ENCODE measurements at regions not wholly inside any gene's neighbourhood (a gene's known extent, or its start where the extent isn't known, plus 50 kb on each side); places are given as distances from the start of the nearest gene placed in this dataset.

- no peak for DNase-seq (ENCODE audit: low read depth, low spot score)
These were observed 295.8 kb downstream of the SP3 start for GRCh38 chr2:173669271-173669853.

- no peak for DNase-seq (ENCODE audit: low read depth, low spot score)
These were observed 295.3 kb downstream of the SP3 start for GRCh38 chr2:173669888-173670287.

- DNase-seq (ENCODE audit: low read depth, low spot score) = no peak
These were observed 292.4 kb downstream of the SP3 start for GRCh38 chr2:173672573-173673340.

GRCh38 chr2:173673640-173674039 is 291.5 kb downstream of the SP3 start:
- no peak for DNase-seq (ENCODE audit: low read depth, low spot score)

- no peak for DNase-seq (ENCODE audit: low read depth, low spot score)
These were observed 288.5 kb downstream of the SP3 start for GRCh38 chr2:173676647-173677046.

GRCh38 chr2:173678186-173678585 is 287.0 kb downstream of the SP3 start:
- no peak for DNase-seq (ENCODE audit: low read depth, low spot score)

GRCh38 chr2:173680574-173680973 is 284.6 kb downstream of the SP3 start:
- DNase-seq (ENCODE audit: low read depth, low spot score) = no peak

- DNase-seq (ENCODE audit: low read depth, low spot score) = no peak
These were observed 283.1 kb downstream of the SP3 start for GRCh38 chr2:173681881-173682650.

GRCh38 chr2:173684896-173685459 is 280.2 kb downstream of the SP3 start:
- no peak for DNase-seq (ENCODE audit: low read depth, low spot score)

GRCh38 chr2:173690349-173690748 is 274.8 kb downstream of the SP3 start:
- DNase-seq (ENCODE audit: low read depth, low spot score) = no peak

GRCh38 chr2:173692068-173692467 is 273.1 kb downstream of the SP3 start:
- DNase-seq (ENCODE audit: low read depth, low spot score) = no peak

- DNase-seq (ENCODE audit: low read depth, low spot score) = no peak
These were observed 272.1 kb downstream of the SP3 start for GRCh38 chr2:173693044-173693589.

- no peak for DNase-seq (ENCODE audit: low read depth, low spot score)
These were observed 268.9 kb downstream of the SP3 start for GRCh38 chr2:173696274-173696673.

GRCh38 chr2:173697929-173698328 is 267.2 kb downstream of the SP3 start:
- no peak for DNase-seq (ENCODE audit: low read depth, low spot score)

- DNase-seq (ENCODE audit: low read depth, low spot score) = no peak
These were observed 259.5 kb downstream of the SP3 start for GRCh38 chr2:173705656-173706055.

- DNase-seq (ENCODE audit: low read depth, low spot score) = no peak
These were observed 258.2 kb downstream of the SP3 start for GRCh38 chr2:173706936-173707335.

GRCh38 chr2:173708806-173709205 is 256.4 kb downstream of the SP3 start:
- DNase-seq (ENCODE audit: low read depth, low spot score) = no peak

GRCh38 chr2:173711816-173712215 is 253.4 kb downstream of the SP3 start:
- DNase-seq (ENCODE audit: low read depth, low spot score) = no peak

- DNase-seq (ENCODE audit: low read depth, low spot score) = no peak
These were observed 251.1 kb downstream of the SP3 start for GRCh38 chr2:173713904-173714555.

GRCh38 chr2:173715441-173715840 is 249.7 kb downstream of the SP3 start:
- no peak for DNase-seq (ENCODE audit: low read depth, low spot score)

GRCh38 chr2:173716458-173717052 is 248.6 kb downstream of the SP3 start:
- DNase-seq (ENCODE audit: low read depth, low spot score) = no peak
